CD4-positive, alpha-beta T cell (primary cell): ENCODE measurements at regions not wholly inside any gene's neighbourhood (a gene's known extent, or its start where the extent isn't known, plus 50 kb on each side); places are given as distances from the start of the nearest gene placed in this dataset.

Experiments used
- ATAC-seq: fragments of 200-7000 bp; cut with Tn5 transposase; one replicate; pipeline ENCODE4 v1.10.0; 2022; ENCODE audit warnings: mild to moderate bottlenecking; ENCODE audit not compliant: poor library complexity
- CTCF ChIA-PET: fragments of 350-600 bp; sonication (Branson Sonifier 250); formaldehyde crosslinking; loops from one replicate; lab custom pipeline; 2021; ENCODE audit warnings: antibody characterized with exemption, inconsistent platforms; lab: Charles Lee
- POLR2A ChIA-PET: fragments of 350-600 bp; sonication (Branson Sonifier 250); formaldehyde crosslinking; loops from one replicate; lab custom pipeline; 2021; ENCODE audit warnings: antibody characterized with exemption, inconsistent platforms; lab: Charles Lee
- DNase-seq, 14 experiments: peaks; one replicate each; pipeline ENCODE4 v3.0.0-alpha.2; 2013 to 2020; ENCODE audit warnings: mixed read lengths in 2 of 14
- H3K27ac ChIP-seq, 2 donors: one replicate each; pipeline versions ENCODE4 v1.5.1 to v1.7.0; 2013; ENCODE audit warnings: low read length in 2 of 2, low read depth in 1 of 2, mild to moderate bottlenecking in 1 of 2
- H3K27me3 ChIP-seq, 2 experiments: 1 replicate in 1 of 2; 2 replicates in 1 of 2; pipeline versions ENCODE4 v1.6.1 to v1.7.0; 2013; ENCODE audit warnings: low read length in 2 of 2, control low read depth in 1 of 2, mild to moderate bottlenecking in 1 of 2, moderate library complexity in 1 of 2; ENCODE audit not compliant: insufficient read depth in 2 of 2, control insufficient read depth in 1 of 2
- H3K36me3 ChIP-seq: one replicate; pipeline ENCODE4 v1.6.1; 2013; ENCODE audit warnings: low read length, control low read depth; ENCODE audit not compliant: insufficient read depth
- H3K4me1 ChIP-seq: one replicate; pipeline ENCODE4 v1.6.1; 2013; ENCODE audit warnings: low read length, control low read depth; ENCODE audit not compliant: insufficient read depth
- H3K4me3 ChIP-seq: one replicate; pipeline ENCODE4 v1.5.1; 2013; ENCODE audit warnings: mild to moderate bottlenecking, low read length, moderate library complexity
- H3K9me3 ChIP-seq, 2 experiments: 1 replicate in 1 of 2; 2 replicates in 1 of 2; pipeline versions ENCODE4 v1.6.1 to v1.7.0; 2013; ENCODE audit warnings: low read length in 2 of 2, mild to moderate bottlenecking in 2 of 2, control low read depth in 1 of 2, moderate library complexity in 1 of 2; ENCODE audit not compliant: control insufficient read depth in 1 of 2, insufficient read depth in 1 of 2
- H3K27ac Mint-ChIP-seq: one replicate; pipeline ENCODE4 v1.8.0; 2020; ENCODE audit warnings: mixed read lengths
- H3K27me3 Mint-ChIP-seq: one replicate; pipeline ENCODE4 v1.8.0; 2021; ENCODE audit warnings: mixed read lengths
- H3K36me3 Mint-ChIP-seq: one replicate; pipeline ENCODE4 v1.8.0; 2021; ENCODE audit warnings: low read depth, mixed read lengths
- H3K4me1 Mint-ChIP-seq: one replicate; pipeline ENCODE4 v1.8.0; 2021; ENCODE audit warnings: low read depth, mixed read lengths
- H3K4me3 Mint-ChIP-seq: one replicate; pipeline ENCODE4 v1.8.0; 2020; ENCODE audit warnings: mild to moderate bottlenecking, mixed read lengths
- H3K9me3 Mint-ChIP-seq: one replicate; pipeline ENCODE4 v1.8.0; 2020; ENCODE audit warnings: mixed read lengths
- CTCF ChIP-seq: fragments of 200-600 bp; IDR thresholded peaks from one replicate; pipeline ENCODE4 v1.8.0; 2022; ENCODE audit warnings: antibody characterized with exemption, mild to moderate bottlenecking
- intact Hi-C, 2 experiments: fragments of 100-400 bp; cut with DNase I in 1 of 2; cut with micrococcal nuclease in 1 of 2; formaldehyde crosslinking; loops; one replicate each; pipeline versions ENCODE4 v1.15.1 to v1.9.0; 2023 to 2025; cut with DNase I, micrococcal nuclease

DNA sequence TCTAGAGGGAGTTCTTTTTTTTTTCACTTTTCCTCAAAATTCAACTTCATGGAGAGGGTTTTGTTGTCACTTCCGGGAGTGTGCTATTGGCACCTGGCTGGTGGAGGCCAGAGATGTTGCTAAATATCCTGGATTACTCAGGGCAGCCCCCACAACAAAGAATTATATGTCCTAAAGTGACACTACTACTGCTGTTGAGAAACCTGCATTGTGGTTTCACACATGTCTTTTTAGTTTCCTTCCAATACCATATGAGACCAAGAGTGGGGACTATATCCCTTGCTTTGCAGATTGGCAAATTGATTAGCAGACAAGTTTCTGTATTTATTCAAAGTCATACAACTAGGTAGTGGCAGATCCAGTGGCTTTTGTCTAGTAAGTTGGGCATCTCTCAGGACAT, 826.8 kb downstream of the TRIB2 start:
- Histone ChIP-seq H3K36me3 (no peaks in the 10 kb centered on the region), H3K4me1 (no peaks in the 10 kb centered on the region), H3K9me3 (no peaks in the 10 kb centered on the region), H3K4me3 (no peak overlapping the region), H3K27ac (no peak overlapping the region), H3K27me3 (no peaks in the 10 kb centered on the region)
- ChIA-PET CTCF (no interaction called here), POLR2A (no interaction called here)
- H3K4me3 Mint-ChIP-seq: no peak overlapping the region
- H3K36me3 Mint-ChIP-seq: no peaks in the 10 kb centered on the region
- H3K27me3 Mint-ChIP-seq: no peaks in the 10 kb centered on the region
- no peaks in the 10 kb centered on the region for H3K4me1 Mint-ChIP-seq
- intact Hi-C loops: no loop called here
- ATAC-seq: no peak
- DNase-seq: no peak
- H3K27ac Mint-ChIP-seq: no peak overlapping the region
- TF ChIP-seq CTCF: no peak
- no peaks in the 10 kb centered on the region for H3K9me3 Mint-ChIP-seq

DNA sequence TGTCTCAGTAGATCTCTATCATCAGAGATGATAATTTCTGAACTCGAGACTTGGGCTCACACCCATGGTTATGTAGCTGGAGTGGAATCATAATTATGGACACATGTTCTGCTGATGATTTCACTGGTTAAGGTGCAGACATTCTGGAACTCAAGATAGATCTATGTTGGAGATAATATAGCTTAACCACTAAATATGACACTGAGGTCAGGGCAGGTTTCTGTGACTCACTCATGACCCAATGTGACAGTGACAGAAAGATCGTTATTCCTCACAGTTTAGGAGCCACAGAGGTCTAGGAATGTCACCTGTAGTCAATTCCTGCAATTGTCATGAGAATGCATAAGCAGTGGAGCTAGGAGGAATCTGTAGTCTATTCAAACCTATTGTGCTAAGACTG, 828.6 kb downstream of the TRIB2 start:
- CTCF ChIA-PET: no interaction called here
- no peaks in the 10 kb centered on the region for H3K27me3 Mint-ChIP-seq
- H3K9me3 Mint-ChIP-seq: no peaks in the 10 kb centered on the region
- intact Hi-C loops: no loop called here
- H3K4me3 Mint-ChIP-seq: no peak overlapping the region
- Histone ChIP-seq H3K36me3 (no peaks in the 10 kb centered on the region), H3K27me3 (no peaks in the 10 kb centered on the region), H3K27ac (no peak overlapping the region), H3K9me3 (no peaks in the 10 kb centered on the region), H3K4me3 (no peak overlapping the region), H3K4me1 (no peaks in the 10 kb centered on the region)
- no peaks in the 10 kb centered on the region for H3K36me3 Mint-ChIP-seq
- POLR2A ChIA-PET: no interaction called here
- ATAC-seq (no peak), DNase-seq (no peak)
- H3K4me1 Mint-ChIP-seq: no peaks in the 10 kb centered on the region
- no peak overlapping the region for H3K27ac Mint-ChIP-seq
- TF ChIP-seq CTCF: no peak

DNA sequence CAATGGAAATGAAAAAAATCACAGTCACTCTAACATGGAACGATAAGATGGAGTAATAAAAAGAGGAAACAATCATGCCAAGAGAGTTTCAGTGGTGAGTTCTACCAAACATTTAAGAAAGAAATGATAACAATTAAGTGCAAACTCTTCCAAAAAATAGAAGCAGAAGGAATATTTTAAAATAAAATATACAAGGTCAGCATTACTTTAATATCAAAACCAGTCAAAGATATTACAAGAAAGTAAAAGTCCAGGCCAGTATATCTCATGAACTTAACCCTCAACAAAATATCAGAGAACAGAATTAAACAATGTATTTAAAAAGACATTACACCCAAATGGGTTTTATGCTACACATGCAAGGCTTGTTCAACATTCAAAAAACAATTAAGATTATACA, 829.4 kb downstream of the TRIB2 start:
- no peaks in the 10 kb centered on the region for H3K9me3 Mint-ChIP-seq

More for the DNA sequence above, 829.4 kb downstream of the TRIB2 start:
- Histone ChIP-seq H3K4me3 (no peak overlapping the region), H3K4me1 (no peaks in the 10 kb centered on the region), H3K27me3 (no peaks in the 10 kb centered on the region), H3K27ac (no peak overlapping the region), H3K9me3 (no peaks in the 10 kb centered on the region), H3K36me3 (no peaks in the 10 kb centered on the region)
- ChIA-PET CTCF (no interaction called here), POLR2A (no interaction called here)
- Mint-ChIP-seq H3K4me3 (no peak overlapping the region), H3K36me3 (no peaks in the 10 kb centered on the region), H3K27ac (no peak overlapping the region), H3K4me1 (no peaks in the 10 kb centered on the region), H3K27me3 (no peaks in the 10 kb centered on the region)
- TF ChIP-seq CTCF: no peak
- no peak for DNase-seq
- intact Hi-C loops: no loop called here
- no peak for ATAC-seq
